ENCODE measurements at regions not wholly inside any gene's neighbourhood (a gene's known extent, or its start where the extent isn't known, plus 50 kb on each side); places are given as distances from the start of the nearest gene placed in this dataset.
"Not testable (repeated sequence)": the region's sequence is repeated elsewhere in the genome, so short reads cannot be mapped to it uniquely, and the experiment has no call there.

DNA sequence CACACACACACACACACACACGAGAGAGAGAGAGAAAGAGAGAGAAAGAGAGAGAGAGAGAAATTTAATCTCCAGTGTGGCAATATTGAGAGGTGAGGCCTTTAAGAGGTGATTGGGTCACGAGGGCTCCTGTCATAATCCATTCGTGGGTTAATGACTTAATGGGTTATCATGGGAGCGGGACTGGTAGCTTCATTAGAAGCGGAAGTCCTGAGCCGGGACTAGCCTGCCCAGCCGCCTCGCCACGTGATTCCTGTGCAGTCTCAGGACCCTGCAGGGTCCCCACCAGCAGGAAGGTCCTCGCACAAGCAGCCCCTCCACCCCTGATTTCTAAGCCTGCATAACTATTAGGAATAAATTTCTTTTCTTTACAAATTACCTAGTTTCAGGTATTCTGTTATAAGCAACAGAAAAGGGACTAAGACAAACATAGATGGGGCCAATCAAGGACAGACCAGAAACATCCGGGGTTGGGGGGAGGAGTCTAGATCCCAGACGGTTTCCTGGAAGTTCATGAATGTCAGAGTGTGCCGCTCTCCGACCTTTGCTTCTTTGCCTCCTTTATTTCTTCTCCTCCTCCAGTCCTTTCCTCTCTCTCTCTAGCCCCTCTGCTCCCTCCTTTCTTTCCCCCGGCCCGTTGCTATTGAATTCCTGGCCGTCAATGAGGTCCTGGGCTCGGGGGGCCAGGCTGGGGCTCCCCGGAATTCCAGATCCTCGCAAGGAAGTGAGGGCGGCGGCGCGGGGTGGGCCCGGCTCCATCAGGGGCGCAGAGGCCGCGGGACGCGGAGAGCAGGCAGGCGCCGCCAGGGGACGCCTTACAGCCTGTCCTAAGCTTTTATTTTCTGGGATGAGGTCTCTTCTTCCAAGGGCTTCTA is 146.8 kb downstream of the CYP26A1 start:
- no peak overlapping the region for H3K27ac ChIP-seq
- no peak overlapping the region for H3K4me3 ChIP-seq
- no peak for DNase-seq (ENCODE audit: low read depth in 1 of 2, low spot score in 2 of 2)
- H3K27me3 ChIP-seq (replicated peaks) = no peaks in the 10 kb centered on the region
- H3K4me1 ChIP-seq (replicated peaks) = peaks cover 25% of the 10 kb centered on the region
- H3K36me3 ChIP-seq = no peaks in the 10 kb centered on the region
- H3K9me3 ChIP-seq (replicated peaks) = no peaks in the 10 kb centered on the region

DNA sequence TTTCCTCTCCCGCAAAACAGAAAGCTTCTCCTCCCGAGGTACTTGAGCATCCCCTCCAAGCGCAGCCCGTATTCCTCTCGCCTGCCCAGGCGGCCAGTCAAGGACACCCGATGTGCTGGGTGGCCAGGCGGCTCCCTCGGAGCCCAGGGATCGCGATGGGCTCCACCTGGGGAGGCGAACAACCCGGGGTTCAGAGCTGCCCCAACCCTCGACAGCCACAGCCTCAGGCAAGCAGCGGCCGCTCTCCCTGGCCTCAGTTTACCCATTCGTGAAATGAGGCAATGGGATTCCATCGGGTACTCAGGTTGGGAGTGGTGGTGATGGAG is 147.4 kb downstream of the CYP26A1 start:
- Histone ChIP-seq H3K36me3 (no peaks in the 10 kb centered on the region), H3K27me3 (replicated peaks) (no peaks in the 10 kb centered on the region), H3K4me1 (replicated peaks) (peaks cover 25% of the 10 kb centered on the region), H3K27ac (no peak overlapping the region), H3K9me3 (replicated peaks) (no peaks in the 10 kb centered on the region), H3K4me3 (no peak overlapping the region)
- DNase-seq (ENCODE audit: low read depth in 1 of 2, low spot score in 2 of 2) = no peak

DNA sequence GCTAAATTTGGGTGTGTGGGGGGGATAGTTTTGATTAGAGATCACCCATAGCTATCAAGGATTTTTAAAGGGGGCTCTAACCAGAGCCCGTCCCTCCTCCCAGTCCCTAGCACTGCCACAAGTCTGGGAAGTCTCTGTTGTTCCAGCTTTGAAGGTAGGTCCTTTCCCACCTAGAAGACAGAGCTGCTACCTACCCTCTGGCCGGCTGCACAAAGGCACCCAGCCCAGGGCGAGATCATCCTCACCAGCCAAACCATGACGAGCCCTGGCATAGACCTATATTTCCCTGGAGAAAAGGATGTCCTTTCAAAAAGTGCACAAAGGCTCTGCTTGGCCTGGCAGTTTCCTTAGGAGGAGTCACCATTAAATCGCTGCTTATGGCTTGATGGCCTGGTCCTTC is 147.8 kb downstream of the CYP26A1 start:
- H3K9me3 ChIP-seq (replicated peaks) = no peaks in the 10 kb centered on the region
- H3K27ac ChIP-seq = no peak overlapping the region
- no peaks in the 10 kb centered on the region for H3K27me3 ChIP-seq (replicated peaks)
- no peak overlapping the region for H3K4me3 ChIP-seq
- DNase-seq (ENCODE audit: low read depth in 1 of 2, low spot score in 2 of 2) = no peak
- H3K36me3 ChIP-seq = no peaks in the 10 kb centered on the region
- peaks cover 25% of the 10 kb centered on the region for H3K4me1 ChIP-seq (replicated peaks)

GRCh38 chr10:93222211-93222754 is 148.6 kb downstream of the CYP26A1 start:
- Histone ChIP-seq H3K27me3 (replicated peaks) (no peaks in the 10 kb centered on the region), H3K27ac (no peak overlapping the region), H3K36me3 (no peaks in the 10 kb centered on the region), H3K4me1 (replicated peaks) (peaks cover 25% of the 10 kb centered on the region), H3K4me3 (no peak overlapping the region), H3K9me3 (replicated peaks) (no peaks in the 10 kb centered on the region)
- DNase-seq (ENCODE audit: low read depth in 1 of 2, low spot score in 2 of 2) = no peak

GRCh38 chr10:93222876-93223275 is 149.2 kb downstream of the CYP26A1 start:
- no peak overlapping the region for H3K4me3 ChIP-seq
- no peak overlapping the region for H3K27ac ChIP-seq
- H3K36me3 ChIP-seq = no peaks in the 10 kb centered on the region
- H3K27me3 ChIP-seq (replicated peaks) = no peaks in the 10 kb centered on the region
- no peaks in the 10 kb centered on the region for H3K9me3 ChIP-seq (replicated peaks)
- peaks cover 25% of the 10 kb centered on the region for H3K4me1 ChIP-seq (replicated peaks)
- DNase-seq (ENCODE audit: low read depth in 1 of 2, low spot score in 2 of 2) = no peak

GRCh38 chr10:93223336-93223735 is 149.6 kb downstream of the CYP26A1 start:
- DNase-seq (ENCODE audit: low read depth in 1 of 2, low spot score in 2 of 2) = no peak
- Histone ChIP-seq H3K4me1 (replicated peaks) (peaks cover 24% of the 10 kb centered on the region), H3K36me3 (no peaks in the 10 kb centered on the region), H3K4me3 (no peak overlapping the region), H3K27ac (no peak overlapping the region), H3K9me3 (replicated peaks) (no peaks in the 10 kb centered on the region), H3K27me3 (replicated peaks) (no peaks in the 10 kb centered on the region)

DNA sequence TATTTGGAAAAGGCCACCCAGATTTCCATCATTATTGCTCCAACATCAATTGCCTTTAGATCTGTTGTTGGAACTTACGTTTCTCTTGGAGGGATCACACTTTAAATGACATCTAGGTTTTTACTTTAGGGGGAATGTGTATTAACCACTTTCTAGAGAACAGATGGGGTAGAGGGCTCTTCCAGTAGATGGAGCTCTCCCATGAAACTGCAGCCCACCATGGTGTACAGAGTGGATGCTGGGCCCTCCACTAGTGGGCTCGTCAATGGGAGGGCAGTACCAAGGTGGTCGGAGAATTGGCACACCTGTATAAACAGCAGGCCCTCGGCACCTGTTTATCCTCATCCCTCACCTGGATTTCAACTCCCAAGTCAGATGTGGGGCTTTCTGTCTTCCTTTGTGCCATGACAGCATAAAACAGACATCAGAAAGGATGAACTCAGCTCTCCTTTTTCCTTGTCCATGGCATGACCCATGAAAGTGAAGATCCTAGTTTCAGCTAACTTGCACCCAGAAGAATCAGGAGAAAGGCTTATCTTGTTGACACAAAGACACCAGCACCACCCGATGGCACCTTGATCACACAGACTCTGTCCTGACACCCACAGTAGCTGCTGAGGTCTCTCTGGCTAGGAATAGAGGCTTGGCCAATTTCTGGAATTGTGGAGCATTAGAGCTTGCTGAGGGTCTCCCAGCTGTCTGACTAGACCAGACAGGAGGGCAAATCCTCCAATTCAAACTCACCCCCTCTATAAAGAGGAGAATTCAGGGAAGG is 150.5 kb downstream of the CYP26A1 start:
- H3K4me1 ChIP-seq (replicated peaks) = peaks cover 15% of the 10 kb centered on the region
- no peaks in the 10 kb centered on the region for H3K27me3 ChIP-seq (replicated peaks)
- no peak for DNase-seq (ENCODE audit: low read depth in 1 of 2, low spot score in 2 of 2)
- H3K9me3 ChIP-seq (replicated peaks) = no peaks in the 10 kb centered on the region
- H3K36me3 ChIP-seq = no peaks in the 10 kb centered on the region
- no peak overlapping the region for H3K4me3 ChIP-seq
- H3K27ac ChIP-seq = no peak overlapping the region

DNA sequence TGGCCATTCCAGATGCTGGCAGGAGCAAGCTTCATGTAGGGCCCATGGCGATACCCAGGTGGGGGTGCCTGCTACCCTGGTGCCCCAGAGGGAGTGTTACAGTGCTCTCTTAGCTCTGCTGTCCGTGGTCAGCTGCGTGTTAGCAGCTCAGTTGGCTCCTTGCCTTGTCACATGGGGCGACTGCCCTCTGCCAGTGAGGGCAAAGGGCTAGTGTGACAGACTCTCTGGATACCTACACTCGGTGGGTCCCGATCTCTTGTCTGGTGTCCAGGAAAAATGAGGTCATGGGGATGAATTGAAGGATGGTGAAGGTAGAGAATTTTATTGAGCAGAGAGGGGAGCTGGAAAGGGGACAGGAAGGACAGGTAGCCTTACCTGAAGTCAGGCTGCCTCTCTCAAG is 152.2 kb downstream of the CYP26A1 start:
- Histone ChIP-seq H3K4me3 (no peak overlapping the region), H3K27ac (no peak overlapping the region), H3K36me3 (no peaks in the 10 kb centered on the region), H3K9me3 (replicated peaks) (no peaks in the 10 kb centered on the region), H3K27me3 (replicated peaks) (no peaks in the 10 kb centered on the region), H3K4me1 (replicated peaks) (no peaks in the 10 kb centered on the region)
- no peak for DNase-seq (ENCODE audit: low read depth in 1 of 2, low spot score in 2 of 2)

DNA sequence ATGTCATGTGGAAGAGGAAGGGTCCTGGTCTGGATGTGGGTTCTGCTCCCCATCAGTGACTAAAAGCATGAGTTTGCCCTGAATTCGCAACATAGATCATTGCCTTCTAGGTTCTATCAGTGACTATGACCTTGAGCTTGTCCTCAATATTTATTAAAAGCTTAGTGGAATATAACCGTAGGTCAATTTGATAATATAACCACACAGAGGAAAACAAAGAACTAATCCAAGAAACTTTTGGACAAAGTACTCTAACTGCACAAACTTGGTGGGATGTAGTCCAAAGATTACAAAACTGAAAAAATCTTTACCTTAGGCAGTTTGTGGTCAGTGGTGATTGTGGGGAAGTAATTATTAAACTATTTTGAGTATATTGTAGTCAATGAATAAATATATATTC is 152.9 kb downstream of the CYP26A1 start:
- no peaks in the 10 kb centered on the region for H3K27me3 ChIP-seq (replicated peaks)
- H3K9me3 ChIP-seq (replicated peaks) = no peaks in the 10 kb centered on the region
- DNase-seq (ENCODE audit: low read depth in 1 of 2, low spot score in 2 of 2) = no peak
- no peak overlapping the region for H3K27ac ChIP-seq
- no peaks in the 10 kb centered on the region for H3K4me1 ChIP-seq (replicated peaks)
- H3K4me3 ChIP-seq = no peak overlapping the region
- no peaks in the 10 kb centered on the region for H3K36me3 ChIP-seq

DNA sequence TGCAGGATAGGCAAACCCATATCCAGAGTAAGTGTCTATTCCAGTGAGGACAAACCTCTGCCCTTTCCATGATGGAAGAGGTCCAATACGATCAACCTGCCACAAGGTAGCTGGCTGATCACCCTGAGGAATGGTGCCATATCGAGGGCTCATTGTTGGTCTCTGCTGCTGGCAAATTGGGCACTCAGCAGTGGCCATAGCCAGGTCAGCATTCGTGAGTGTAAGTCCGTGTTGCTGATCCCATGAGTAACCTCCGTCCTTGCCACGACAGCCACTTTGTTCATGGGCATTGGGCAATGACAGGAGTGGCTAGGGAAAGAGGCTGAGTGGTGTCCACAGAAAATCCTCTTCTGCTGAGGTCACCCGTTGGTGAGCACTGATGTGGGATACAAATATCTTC is 156.9 kb downstream of the CYP26A1 start:
- DNase-seq (ENCODE audit: low read depth in 1 of 2, low spot score in 2 of 2); H3K4me1 ChIP-seq (replicated peaks); H3K36me3 ChIP-seq; H3K27ac ChIP-seq; H3K4me3 ChIP-seq; H3K9me3 ChIP-seq (replicated peaks); H3K27me3 ChIP-seq (replicated peaks): not testable (repeated sequence)

DNA sequence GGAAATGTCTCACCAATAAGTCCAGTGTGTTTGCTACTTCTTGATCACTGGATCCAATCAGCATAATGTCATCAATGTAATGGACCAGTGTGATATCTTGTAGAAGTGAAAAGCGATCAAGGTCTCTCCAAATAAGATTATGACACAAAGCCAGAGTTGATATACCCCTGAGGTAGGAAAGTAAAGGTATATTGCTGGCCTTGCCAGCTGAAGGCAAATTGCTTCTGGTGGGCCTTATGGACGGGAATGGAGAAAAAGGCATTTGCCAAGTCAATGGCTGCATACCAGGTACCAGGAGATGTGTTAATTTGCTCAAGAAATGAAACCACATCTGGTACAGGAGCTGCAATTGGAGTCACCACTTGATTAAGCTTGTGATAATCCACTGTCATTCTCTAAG is 158.5 kb downstream of the CYP26A1 start:
- H3K9me3 ChIP-seq (replicated peaks); H3K36me3 ChIP-seq; H3K27me3 ChIP-seq (replicated peaks); DNase-seq (ENCODE audit: low read depth in 1 of 2, low spot score in 2 of 2); H3K4me3 ChIP-seq; H3K27ac ChIP-seq: not testable (repeated sequence)
- peaks cover 18% of the 10 kb centered on the region for H3K4me1 ChIP-seq (replicated peaks)

- H3K27ac ChIP-seq; H3K36me3 ChIP-seq; H3K9me3 ChIP-seq (replicated peaks); H3K4me3 ChIP-seq; H3K27me3 ChIP-seq (replicated peaks); DNase-seq (ENCODE audit: low read depth in 1 of 2, low spot score in 2 of 2): not testable (repeated sequence)
- peaks cover 37% of the 10 kb centered on the region for H3K4me1 ChIP-seq (replicated peaks)
Measured at GRCh38 chr10:93234940-93235339, 161.2 kb downstream of the CYP26A1 start.

DNA sequence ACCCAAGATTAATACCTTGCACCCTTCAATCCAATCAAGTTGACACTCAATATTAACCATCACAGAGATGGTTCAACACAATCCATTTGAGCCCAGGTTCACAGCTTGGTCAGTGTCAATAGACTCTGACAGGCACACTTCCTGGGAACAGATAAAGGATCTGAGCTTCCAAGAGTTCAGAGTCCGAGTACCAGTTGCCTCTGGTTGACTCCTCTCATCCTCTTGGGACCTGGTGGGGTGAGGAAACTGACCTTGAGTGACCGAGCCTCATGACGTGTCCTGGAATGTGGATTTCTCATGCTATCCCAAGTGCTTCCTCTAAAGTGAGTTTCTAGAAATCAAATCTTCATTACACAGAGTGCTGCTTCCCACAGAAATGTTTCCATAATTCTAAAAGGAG is 162.0 kb downstream of the CYP26A1 start:
- H3K27me3 ChIP-seq (replicated peaks) = no peaks in the 10 kb centered on the region
- peaks cover 37% of the 10 kb centered on the region for H3K4me1 ChIP-seq (replicated peaks)
- 0 out of 2 replicates have a peak overlapping the region, but pooled peaks have one; percentile 15 for H3K27ac ChIP-seq
- H3K9me3 ChIP-seq (replicated peaks) = no peaks in the 10 kb centered on the region
- no peak overlapping the region for H3K4me3 ChIP-seq
- no peaks in the 10 kb centered on the region for H3K36me3 ChIP-seq
- no peak for DNase-seq (ENCODE audit: low read depth in 1 of 2, low spot score in 2 of 2)

- Histone ChIP-seq H3K9me3 (replicated peaks) (no peaks in the 10 kb centered on the region), H3K4me3 (no peak overlapping the region), H3K27me3 (replicated peaks) (no peaks in the 10 kb centered on the region), H3K4me1 (replicated peaks) (peaks cover 37% of the 10 kb centered on the region), H3K36me3 (no peaks in the 10 kb centered on the region), H3K27ac (no peak overlapping the region)
- no peak for DNase-seq (ENCODE audit: low read depth in 1 of 2, low spot score in 2 of 2)
Measured at GRCh38 chr10:93236393-93237040, 162.8 kb downstream of the CYP26A1 start.
